ENCODE measurements at regions not wholly inside any gene's neighbourhood (a gene's known extent, or its start where the extent isn't known, plus 50 kb on each side); places are given as distances from the start of the nearest gene placed in this dataset.

- Mint-ChIP-seq H3K9me3 (no peaks in the 10 kb centered on the region), H3K4me1 (peaks cover 2 to 16% (median 10%) of the 10 kb centered on the region in 4 donors), H3K4me3 (no peak overlapping the region), H3K36me3 (no peaks in the 10 kb centered on the region), H3K27me3 (peaks cover 0 to 14% (median 2%) of the 10 kb centered on the region in 5 donors), H3K27ac (no peak overlapping the region)
- POLR2A ChIA-PET = no interaction called here
- ATAC-seq (no peak), DNase-seq (no peak)
Observed at GRCh38 chr10:3231951-3232730, 59.6 kb upstream of the PITRM1 start.

GRCh38 chr10:3229815-3230214, 57.2 kb upstream of the PITRM1 start:
- POLR2A ChIA-PET = no interaction called here
- Mint-ChIP-seq H3K27ac (no peak overlapping the region), H3K4me1 (peaks cover 2 to 18% (median 10%) of the 10 kb centered on the region in 4 donors), H3K36me3 (no peaks in the 10 kb centered on the region), H3K4me3 (no peak overlapping the region), H3K27me3 (peaks cover 0 to 10% (median 1%) of the 10 kb centered on the region in 5 donors), H3K9me3 (no peaks in the 10 kb centered on the region)
- ATAC-seq = no peak
- no peak for DNase-seq

GRCh38 chr10:3228629-3228945, 56.0 kb upstream of the PITRM1 start:
- peaks cover 0 to 7% (median 1%) of the 10 kb centered on the region in 5 donors for H3K27me3 Mint-ChIP-seq
- no peak for ATAC-seq
- no peak overlapping the region for H3K27ac Mint-ChIP-seq
- no peak overlapping the region for H3K4me3 Mint-ChIP-seq
- H3K4me1 Mint-ChIP-seq = peaks cover 2 to 18% (median 10%) of the 10 kb centered on the region in 4 donors
- H3K36me3 Mint-ChIP-seq = no peaks in the 10 kb centered on the region
- no peak for DNase-seq
- H3K9me3 Mint-ChIP-seq = no peaks in the 10 kb centered on the region
- POLR2A ChIA-PET = no interaction called here

GRCh38 chr10:3226960-3227744, 54.6 kb upstream of the PITRM1 start:
- DNase-seq (no peak), ATAC-seq (no peak)
- POLR2A ChIA-PET = no interaction called here
- Mint-ChIP-seq H3K36me3 (no peaks in the 10 kb centered on the region), H3K27me3 (peaks cover 0 to 1% (median 0%) of the 10 kb centered on the region in 5 donors), H3K27ac (no peak overlapping the region), H3K9me3 (no peaks in the 10 kb centered on the region), H3K4me1 (peaks cover 2 to 18% (median 10%) of the 10 kb centered on the region in 4 donors), H3K4me3 (no peak overlapping the region)

- POLR2A ChIA-PET = no interaction called here
Observed at GRCh38 chr10:3225561-3225960, 53.0 kb upstream of the PITRM1 start.

GRCh38 chr10:3224241-3224640, 51.7 kb upstream of the PITRM1 start:
- POLR2A ChIA-PET = no interaction called here
- H3K9me3 Mint-ChIP-seq = peaks cover 0 to 5% (median 0%) of the 10 kb centered on the region in 9 donors

More at GRCh38 chr10:3225561-3225960, 53.0 kb upstream of the PITRM1 start:
- Mint-ChIP-seq H3K36me3 (no peaks in the 10 kb centered on the region), H3K27me3 (peaks cover 0 to 6% (median 1%) of the 10 kb centered on the region in 5 donors), H3K4me1 (peaks cover 2 to 18% (median 10%) of the 10 kb centered on the region in 4 donors), H3K9me3 (no peaks in the 10 kb centered on the region), H3K4me3 (no peak overlapping the region), H3K27ac (no peak overlapping the region)
- ATAC-seq (no peak), DNase-seq (no peak)

GRCh38 chr10:3222626-3223025, 50.0 kb upstream of the PITRM1 start:
- POLR2A ChIA-PET = no interaction called here
- no peak for ATAC-seq
- peaks cover 0 to 17% (median 1%) of the 10 kb centered on the region in 5 donors for H3K27me3 Mint-ChIP-seq

More at GRCh38 chr10:3224241-3224640, 51.7 kb upstream of the PITRM1 start:
- ATAC-seq (no peak), DNase-seq (no peak)
- Mint-ChIP-seq H3K27ac (no peak overlapping the region), H3K36me3 (no peaks in the 10 kb centered on the region), H3K27me3 (peaks cover 0 to 9% (median 1%) of the 10 kb centered on the region in 5 donors), H3K4me1 (peaks cover 2 to 18% (median 10%) of the 10 kb centered on the region in 4 donors), H3K4me3 (no peak overlapping the region)

More at GRCh38 chr10:3222626-3223025, 50.0 kb upstream of the PITRM1 start:
- DNase-seq = no peak
- Mint-ChIP-seq H3K36me3 (no peaks in the 10 kb centered on the region), H3K27ac (no peak overlapping the region), H3K4me3 (no peak overlapping the region), H3K4me1 (peaks cover 0 to 7% (median 2%) of the 10 kb centered on the region in 4 donors), H3K9me3 (peaks cover 0 to 12% (median 0%) of the 10 kb centered on the region in 9 donors)
